Medulla oblongata (tissue), 1 donor: ENCODE measurements at regions not wholly inside any gene's neighbourhood (a gene's known extent, or its start where the extent isn't known, plus 50 kb on each side); places are given as distances from the start of the nearest gene placed in this dataset.
A peak's percentile ranks its signal among the peaks of the same experiment; 100 is the strongest.

ENCODE experiments used
- DNase-seq: peaks from one replicate; pipeline ENCODE4 v3.0.0-alpha.2; 2015; ENCODE audit errors: extremely low spot score

DNA sequence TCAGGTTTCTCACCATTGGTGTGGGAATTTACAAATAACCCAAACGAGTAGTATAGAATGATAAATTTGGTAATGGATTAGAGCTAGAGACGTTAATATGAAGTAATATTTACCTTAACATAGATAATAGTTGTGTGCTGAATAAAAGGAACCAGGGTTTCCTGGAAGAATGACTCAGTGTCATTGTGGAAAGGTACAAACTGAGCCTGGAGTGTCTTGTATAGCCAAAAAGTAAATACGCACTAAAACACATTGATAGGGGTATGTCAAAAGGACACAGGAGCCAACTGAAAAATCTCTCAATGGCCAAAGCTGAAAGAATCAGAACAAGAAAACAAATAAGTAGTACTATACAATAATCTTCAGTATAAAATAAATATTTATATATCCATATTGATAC lies 363.5 kb downstream of the SLCO4C1 start:
- no peak for DNase-seq

DNA sequence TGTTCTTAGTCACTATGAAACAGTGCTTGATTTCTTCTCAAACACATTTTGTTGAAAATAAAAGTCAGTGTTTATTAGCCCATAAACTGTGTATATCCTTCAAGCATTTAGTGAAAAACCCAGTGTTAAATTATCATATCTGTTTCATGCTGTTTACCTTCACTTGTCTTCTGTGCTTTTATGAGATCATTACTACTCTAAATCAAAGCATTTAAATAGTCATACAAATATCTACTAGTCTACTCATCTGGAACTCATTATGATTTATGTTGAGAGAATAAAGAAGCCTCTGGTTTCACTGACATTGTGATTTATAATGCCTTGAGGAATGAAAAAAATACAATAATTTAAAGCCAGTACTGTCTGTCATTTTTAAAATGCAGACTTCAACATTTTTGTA lies 366.5 kb downstream of the SLCO4C1 start:
- DNase-seq, result no peak

DNA sequence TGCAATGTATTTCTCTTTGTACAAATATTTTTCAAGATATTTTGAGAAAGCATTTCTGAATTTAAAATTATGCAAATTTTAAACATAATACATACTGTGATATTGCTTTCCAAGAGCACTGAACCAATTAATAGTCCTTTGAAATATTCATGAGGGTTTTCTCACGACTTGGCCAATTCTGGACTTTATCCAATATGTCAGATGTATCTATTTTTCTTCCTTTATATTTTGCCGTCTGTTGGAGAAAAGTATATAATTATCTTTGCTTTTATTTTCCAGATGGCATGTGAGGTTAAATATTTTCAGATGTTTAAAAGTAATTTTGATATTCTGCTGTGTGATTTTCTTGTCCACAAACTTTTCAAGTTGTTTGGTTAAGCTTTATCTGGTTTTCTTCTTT lies 378.9 kb downstream of the SLCO4C1 start:
- no peak for DNase-seq

GRCh38 chr5:101915554-101915953 lies 380.5 kb downstream of the SLCO4C1 start:
- no peak for DNase-seq

GRCh38 chr5:101904736-101905135 lies 391.3 kb downstream of the SLCO4C1 start:
- peak; percentile 12 for DNase-seq

DNA sequence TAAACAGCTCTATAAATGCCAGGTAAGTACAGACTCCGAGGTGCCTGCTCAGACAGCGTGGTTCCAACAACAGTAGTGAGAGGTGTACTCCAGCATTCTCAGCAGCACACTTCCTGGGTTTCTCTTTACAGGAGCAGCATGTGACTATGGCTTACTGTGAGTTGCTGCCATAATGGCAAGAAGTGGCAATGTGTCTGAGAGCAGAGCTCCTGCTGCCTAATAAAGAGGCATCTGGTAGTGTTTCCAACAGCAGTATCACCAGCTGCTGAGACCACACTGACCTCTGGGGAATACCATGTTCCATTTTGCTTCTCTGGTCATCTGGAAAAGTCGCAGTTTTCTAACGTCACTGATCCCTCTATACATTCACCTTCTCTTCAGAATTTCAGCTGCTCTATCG lies 398.2 kb downstream of the SLCO4C1 start:
- no peak for DNase-seq

DNA sequence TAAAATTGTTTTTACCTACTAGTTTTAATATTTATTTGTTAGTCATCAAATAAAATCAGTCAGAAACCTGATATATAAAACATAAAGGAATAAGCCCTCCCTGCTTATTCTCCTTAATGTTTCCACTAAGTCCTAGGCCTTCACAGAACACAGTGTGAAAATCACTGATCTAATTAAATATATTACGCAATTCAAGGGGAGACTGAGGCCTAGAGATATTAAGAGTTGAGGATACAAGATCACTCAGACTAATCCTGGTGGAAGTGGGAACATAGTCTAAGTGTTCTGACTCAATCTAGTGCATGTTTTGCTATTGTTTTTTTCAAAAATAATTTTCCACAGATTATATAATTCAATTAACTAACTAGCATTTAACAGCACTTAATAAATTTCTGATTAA lies 401.1 kb downstream of the SLCO4C1 start:
- DNase-seq, result no peak

- no peak for DNase-seq
Measured at GRCh38 chr5:101878190-101878589, 417.9 kb downstream of the SLCO4C1 start.

DNA sequence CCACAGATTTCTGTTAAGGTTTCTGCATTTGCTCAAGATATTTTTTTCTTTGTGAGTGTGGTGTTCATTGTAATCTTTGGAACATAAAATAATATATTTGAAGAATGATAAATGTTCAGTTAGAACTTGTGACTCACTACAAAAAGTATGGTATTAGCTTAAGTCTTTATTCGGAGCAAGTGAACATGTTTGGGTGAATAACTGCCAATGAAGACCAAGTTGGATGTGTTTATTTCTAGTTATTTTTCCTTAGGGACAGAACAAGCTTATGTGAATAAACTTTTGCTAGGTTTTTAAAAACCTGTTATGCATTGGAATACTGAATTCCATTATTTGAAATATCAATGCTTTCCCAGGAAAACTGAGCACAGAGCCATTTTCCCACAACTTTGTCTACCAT lies 418.6 kb downstream of the SLCO4C1 start:
- no peak for DNase-seq

DNA sequence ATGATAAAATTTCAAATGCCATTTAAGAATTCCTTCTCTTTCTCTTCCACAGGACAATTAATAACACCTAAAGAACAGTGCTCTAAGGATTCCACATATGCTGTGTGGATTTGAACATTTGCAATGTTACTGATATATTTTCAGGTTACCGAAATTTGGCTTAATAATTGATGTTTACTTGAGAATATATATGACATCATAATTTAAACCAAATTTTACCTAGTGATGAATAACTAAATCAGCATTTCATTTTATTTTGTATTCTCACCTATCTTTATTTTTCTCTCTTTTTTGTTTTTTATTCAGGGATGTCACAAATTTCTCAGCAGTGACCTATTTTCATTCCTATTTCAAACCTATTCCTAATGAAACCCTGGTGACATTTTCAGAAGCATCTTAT lies 429.6 kb downstream of the SLCO4C1 start:
- DNase-seq, result no peak

DNA sequence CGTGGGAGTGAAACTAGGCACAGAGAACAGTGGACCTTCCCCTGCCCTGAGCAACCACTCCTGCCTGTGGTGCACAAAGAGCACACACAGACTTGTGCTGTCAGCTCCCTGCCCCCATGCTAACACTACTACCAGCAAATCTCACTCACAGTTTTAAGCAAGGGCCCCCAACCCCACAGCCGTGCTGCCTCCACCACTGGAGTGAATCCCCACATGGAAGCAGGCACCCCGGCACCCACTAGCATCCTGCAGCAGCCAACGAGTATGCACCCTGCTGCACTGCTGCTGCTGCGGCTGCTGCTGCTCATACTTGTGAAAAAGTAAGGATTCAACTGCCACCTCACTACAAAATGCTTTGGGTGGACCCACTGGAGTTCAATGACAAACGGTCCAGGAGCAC lies 435.5 kb downstream of the SLCO4C1 start:
- DNase-seq, result no peak

DNA sequence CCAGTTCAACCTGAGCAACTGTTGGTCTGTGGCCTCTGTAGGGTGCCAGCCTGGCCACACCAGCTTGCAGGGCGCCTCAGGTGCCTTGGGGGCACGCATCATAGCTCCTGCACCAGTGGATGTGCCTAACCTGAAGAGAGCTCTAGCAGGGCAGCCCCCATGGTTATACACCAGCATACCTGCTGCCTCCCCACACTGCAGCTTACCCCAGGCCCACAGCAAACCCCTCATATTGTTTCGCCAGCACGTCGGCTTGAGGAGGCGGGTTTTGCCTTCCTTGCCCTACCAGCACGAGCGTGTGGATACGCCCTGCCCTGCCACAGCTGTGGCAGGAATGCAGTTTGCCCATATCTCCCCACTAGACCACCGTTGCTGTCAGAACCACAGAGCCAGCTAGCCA lies 435.9 kb downstream of the SLCO4C1 start:
- DNase-seq, result no peak

DNA sequence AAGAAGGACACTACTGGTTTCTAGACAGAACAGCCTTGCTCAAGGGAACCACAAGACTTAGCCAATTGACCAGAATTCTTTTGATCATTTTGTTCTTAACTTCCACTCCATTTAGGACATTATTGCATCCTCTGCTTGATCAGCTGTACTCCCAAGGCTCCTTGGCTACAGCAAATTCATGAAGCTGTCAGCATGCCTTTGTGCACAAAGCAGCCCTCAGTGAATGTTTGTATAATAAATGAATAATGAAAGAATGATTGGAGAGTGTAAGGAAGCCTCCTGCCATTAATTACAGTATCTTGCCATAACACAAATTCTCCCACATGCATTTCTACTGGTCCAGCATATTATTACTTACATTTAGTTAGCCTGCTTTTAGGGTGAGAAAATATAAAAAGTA lies 449.6 kb downstream of the SLCO4C1 start:
- no peak for DNase-seq

- DNase-seq, result no peak
Measured at GRCh38 chr5:101843055-101843454, 453.0 kb downstream of the SLCO4C1 start.

DNA sequence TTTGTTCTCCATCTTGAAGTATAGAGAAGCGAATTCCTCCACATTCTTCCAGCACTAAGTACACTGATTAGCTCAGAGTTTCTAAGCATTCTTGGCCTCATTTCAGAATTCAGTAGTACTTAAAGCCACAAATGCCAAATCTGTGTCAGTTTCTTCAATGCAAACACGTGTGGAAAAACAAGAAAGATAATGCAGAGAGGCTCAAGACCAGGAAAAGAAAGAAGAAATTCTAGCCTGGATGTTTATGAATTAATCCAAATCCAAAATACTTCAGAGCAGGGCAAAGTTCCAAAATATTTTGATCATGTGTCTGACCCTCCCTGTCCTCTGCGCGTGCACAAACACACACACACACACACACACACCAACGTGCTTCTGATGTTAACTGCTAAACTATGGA lies 457.6 kb downstream of the SLCO4C1 start:
- DNase-seq, result no peak

GRCh38 chr5:101829255-101829654 lies 466.8 kb downstream of the SLCO4C1 start:
- no peak for DNase-seq

DNA sequence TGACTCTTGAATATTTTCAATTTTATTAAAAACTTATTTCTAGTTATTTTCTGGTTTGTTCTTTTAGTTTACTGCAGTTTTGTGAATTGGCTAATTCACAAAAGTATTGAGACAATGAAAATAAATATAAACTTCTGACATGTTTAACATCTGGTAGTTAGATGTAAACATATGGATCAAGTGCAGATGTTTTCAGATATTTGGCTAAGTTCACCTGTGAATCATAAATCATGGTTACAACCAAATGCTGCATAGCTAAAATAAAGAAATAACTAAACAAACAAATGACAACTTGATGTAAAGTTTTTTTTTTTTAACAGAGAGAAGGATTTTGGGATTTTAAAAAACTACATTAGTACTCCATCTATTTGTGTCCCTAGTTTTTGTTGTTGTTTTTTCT lies 484.6 kb downstream of the SLCO4C1 start:
- DNase-seq, result no peak

DNA sequence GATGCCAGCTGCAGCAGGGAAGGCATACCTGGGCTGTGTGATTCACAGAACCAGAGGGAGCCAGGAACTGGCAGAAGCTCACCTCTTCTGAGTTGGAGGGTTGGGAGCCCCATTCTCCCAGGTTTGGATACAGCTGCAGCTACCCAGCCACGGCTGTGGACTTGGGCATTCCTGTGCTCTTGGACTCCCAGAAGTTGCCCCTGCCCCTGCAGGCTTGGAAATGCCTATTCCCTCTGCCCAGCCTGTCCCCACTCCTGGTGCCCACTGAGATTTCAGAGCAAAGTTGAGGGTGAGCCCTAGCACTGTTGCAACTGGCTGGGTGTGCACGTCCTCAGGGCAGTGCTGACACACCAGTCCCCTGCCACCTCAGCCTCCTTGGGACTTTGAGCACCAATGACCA lies 489.7 kb downstream of the SLCO4C1 start:
- DNase-seq, result no peak

DNA sequence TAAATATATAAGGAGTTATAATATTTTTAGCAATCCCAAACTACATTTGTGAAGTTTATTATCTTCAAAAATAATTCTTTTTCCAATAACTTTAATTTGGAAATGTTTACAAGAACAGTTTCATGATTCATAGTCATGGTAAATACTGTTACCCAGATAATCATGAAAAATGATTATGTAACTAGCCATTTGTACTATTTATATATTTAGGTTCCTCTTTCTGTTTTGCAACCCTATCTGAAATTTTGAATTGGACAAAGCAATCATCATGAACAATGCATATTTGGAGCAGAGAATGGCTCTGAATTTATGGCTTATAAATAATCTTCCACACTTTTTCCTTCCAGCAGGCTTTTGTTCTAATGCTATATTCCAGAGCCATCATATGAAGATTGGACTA lies 499.7 kb downstream of the SLCO4C1 start:
- DNase-seq, result no peak

DNA sequence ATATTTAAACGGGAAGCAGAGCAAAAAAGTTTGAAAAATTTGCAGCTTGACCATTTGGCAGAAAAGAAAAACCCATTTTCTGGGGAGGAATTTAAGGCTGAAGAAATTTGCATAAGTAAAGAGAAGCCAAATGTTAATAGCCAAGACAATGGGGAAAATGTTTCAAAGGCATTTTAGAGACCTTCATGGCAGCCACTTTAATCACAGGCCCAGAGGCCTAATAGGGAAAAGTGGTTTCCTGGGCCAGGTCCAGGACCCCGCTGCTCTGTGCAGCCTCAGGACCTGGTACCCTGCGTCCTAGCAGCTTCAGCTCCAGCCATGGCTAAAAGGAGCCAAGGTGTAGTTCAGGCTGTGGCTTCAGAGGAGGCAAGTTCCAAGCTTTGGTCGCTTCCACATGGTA lies 507.3 kb downstream of the SLCO4C1 start:
- DNase-seq, result no peak

DNA sequence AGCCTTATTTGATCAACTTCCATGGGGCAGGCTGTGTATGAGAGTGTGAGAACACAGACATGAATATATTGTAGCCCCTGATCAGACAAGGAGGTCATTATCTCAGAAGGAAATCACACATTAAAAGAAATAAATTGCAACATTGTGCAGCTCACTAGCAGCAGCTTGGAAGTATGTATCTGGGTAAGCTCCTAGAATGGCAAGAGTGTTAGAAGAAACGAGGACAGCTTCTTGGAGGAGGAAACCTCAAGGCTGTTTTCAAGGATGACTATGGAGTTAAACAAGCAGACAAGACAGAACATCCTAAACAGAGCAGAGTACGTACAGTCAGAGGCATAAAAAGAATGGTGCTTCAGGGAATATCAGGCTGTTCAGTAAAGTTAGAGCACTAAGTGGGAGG lies 511.0 kb downstream of the SLCO4C1 start:
- no peak for DNase-seq

- DNase-seq, result no peak
Measured at GRCh38 chr5:101783241-101784013, 512.7 kb downstream of the SLCO4C1 start.

DNA sequence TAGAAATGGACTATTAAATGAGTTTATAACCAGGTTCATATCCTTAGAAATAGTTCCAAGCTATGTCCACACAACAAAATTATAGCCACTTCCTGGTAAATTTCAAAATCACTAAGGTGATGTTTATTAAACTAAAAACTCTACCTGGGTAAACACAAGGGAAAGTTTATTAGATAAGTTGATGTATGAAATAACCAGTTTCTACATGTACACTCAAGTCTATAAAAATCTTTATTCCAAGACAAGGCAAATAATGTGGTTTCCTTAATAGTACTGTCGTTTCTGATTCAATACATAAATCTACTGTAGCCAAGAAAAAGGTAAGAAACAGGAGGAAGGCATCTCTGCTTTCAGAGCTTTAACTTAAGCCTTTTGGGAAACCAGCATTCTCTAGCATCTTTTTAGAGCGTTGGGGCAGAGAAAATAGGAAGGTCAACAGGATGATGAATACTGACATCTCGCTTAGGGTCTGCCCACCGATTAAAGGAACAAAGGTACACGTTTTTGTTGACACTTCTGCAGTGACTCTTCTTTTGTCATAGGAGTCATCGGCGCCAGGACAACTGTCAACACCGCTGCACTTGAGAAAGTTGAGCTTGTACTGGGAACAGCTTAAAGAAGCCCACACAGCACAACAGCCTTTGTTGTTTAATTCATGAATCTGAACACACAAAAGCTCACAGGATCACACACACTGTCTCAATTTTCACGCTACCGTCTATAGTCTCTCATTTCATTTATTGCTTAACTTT lies 513.6 kb downstream of the SLCO4C1 start:
- no peak for DNase-seq
